ENCODE measurements at regions not wholly inside any gene's neighbourhood (a gene's known extent, or its start where the extent isn't known, plus 50 kb on each side); places are given as distances from the start of the nearest gene placed in this dataset.

DNA sequence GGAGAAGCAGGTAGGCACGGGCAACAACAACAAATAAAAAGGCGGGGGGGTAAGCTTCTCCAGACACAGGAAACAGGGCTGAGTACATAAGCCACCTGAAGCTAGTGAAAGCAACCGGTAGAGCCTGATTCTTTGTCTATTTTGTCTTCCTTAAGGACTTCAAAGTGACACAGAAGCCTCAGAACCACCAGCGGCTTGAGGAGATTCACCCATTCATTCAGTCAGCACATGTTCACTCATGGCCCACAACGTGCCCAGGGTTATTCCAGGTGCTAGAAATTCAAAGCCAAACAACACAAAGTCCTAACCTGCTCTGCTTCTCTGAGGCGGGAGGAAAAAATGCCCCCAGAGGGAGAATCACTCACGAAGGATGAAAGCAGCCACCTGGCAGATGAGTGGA is 69.3 kb upstream of the C7orf33 start:
- Histone ChIP-seq H3K4me3 (ENCODE audit: low read depth, low read length) (no peak overlapping the region), H3K4ac (ENCODE audit: low read depth, low read length) (no peak overlapping the region), H3K9me3 (ENCODE audit: insufficient read depth, low read depth, low read length) (no peaks in the 10 kb centered on the region), H4K91ac (ENCODE audit: low read depth, low read length) (peak overlapping the region; percentile 9), H4K12ac (ENCODE audit: low read depth, low read length) (no peak overlapping the region), H3K4me2 (ENCODE audit: low read length) (no peak overlapping the region), H2BK5ac (ENCODE audit: low read depth, low read length, poor library complexity) (peak overlapping the region; percentile 18), H4K8ac (ENCODE audit: low read depth, low read length) (no peak overlapping the region), H2AFZ (ENCODE audit: insufficient read depth, low read length, poor library complexity) (no peak overlapping the region), H3K27ac (ENCODE audit: low read depth, low read length) (peak overlapping the region; percentile 70), H3K79me1 (ENCODE audit: low read length) (peaks cover 4% of the 10 kb centered on the region), H2BK12ac (ENCODE audit: low read length) (no peak overlapping the region), H3K9ac (ENCODE audit: low read length) (no peak overlapping the region), H2BK120ac (ENCODE audit: insufficient read depth, low read length, poor library complexity) (peak overlapping the region; percentile 74), H3K36me3 (ENCODE audit: control insufficient read depth in 1 of 2, insufficient read depth in 2 of 2, low read length in 2 of 2) (no peaks in the 10 kb centered on the region), H2AK5ac (ENCODE audit: low read length) (no peak overlapping the region), H3K79me2 (ENCODE audit: control insufficient read depth, insufficient read depth, low read length, poor library complexity) (no peaks in the 10 kb centered on the region), H3K18ac (ENCODE audit: low read length) (no peak overlapping the region), H3K23ac (ENCODE audit: low read length) (no peak overlapping the region), H3K4me1 (ENCODE audit: control insufficient read depth in 1 of 2, insufficient read depth in 2 of 2, low read length in 2 of 2) (peaks cover 7% of the 10 kb centered on the region in 2 experiments), H3K14ac (ENCODE audit: low read length) (no peak overlapping the region), H3K27me3 (ENCODE audit: insufficient read depth, low read length) (no peaks in the 10 kb centered on the region)
- WGBS (ENCODE audit: extremely low coverage, insufficient coverage, insufficient read length) = no CpG with 5 or more reads among the region's 7 CpGs
- DNase-seq = peak; percentile 87 to 90

DNA sequence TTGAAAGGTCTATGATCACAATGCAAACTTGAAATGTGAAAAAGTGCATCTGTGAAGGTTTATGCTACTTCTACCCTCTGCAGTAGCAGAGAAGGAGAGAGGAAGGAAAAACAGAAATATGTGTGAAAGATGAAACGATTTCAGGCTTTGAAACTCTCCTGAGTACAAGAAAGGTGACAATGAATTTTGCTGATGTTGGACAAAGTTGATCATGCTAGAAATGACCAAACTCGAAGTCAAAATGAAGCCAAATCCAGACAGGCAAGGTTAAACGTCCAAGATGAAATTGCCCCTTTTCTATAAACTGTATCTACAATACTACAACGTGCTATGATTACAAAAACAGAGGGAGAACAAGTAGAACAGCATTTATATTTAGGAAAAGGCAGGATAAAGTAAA is 67.0 kb upstream of the C7orf33 start:
- no peak overlapping the region for H4K91ac ChIP-seq (ENCODE audit: low read depth, low read length)
- peaks cover 7% of the 10 kb centered on the region in 2 experiments for H3K4me1 ChIP-seq (ENCODE audit: control insufficient read depth in 1 of 2, insufficient read depth in 2 of 2, low read length in 2 of 2)
- H3K79me1 ChIP-seq (ENCODE audit: low read length) = peaks cover 2% of the 10 kb centered on the region
- no peak overlapping the region for H3K4ac ChIP-seq (ENCODE audit: low read depth, low read length)
- H3K18ac ChIP-seq (ENCODE audit: low read length) = no peak overlapping the region
- no peak overlapping the region for H2BK5ac ChIP-seq (ENCODE audit: low read depth, low read length, poor library complexity)
- no CpG with 5 or more reads among the region's 4 CpGs for WGBS (ENCODE audit: extremely low coverage, insufficient coverage, insufficient read length)
- no peak overlapping the region for H4K8ac ChIP-seq (ENCODE audit: low read depth, low read length)
- H2AFZ ChIP-seq (ENCODE audit: insufficient read depth, low read length, poor library complexity) = no peak overlapping the region
- H3K79me2 ChIP-seq (ENCODE audit: control insufficient read depth, insufficient read depth, low read length, poor library complexity) = no peaks in the 10 kb centered on the region
- no peak overlapping the region for H3K23ac ChIP-seq (ENCODE audit: low read length)
- peaks cover 1% of the 10 kb centered on the region for H3K9me3 ChIP-seq (ENCODE audit: insufficient read depth, low read depth, low read length)
- no peak overlapping the region for H3K4me2 ChIP-seq (ENCODE audit: low read length)
- no peak overlapping the region for H4K12ac ChIP-seq (ENCODE audit: low read depth, low read length)
- H3K27me3 ChIP-seq (ENCODE audit: insufficient read depth, low read length) = no peaks in the 10 kb centered on the region
- no peak overlapping the region for H3K9ac ChIP-seq (ENCODE audit: low read length)
- H3K36me3 ChIP-seq (ENCODE audit: control insufficient read depth in 1 of 2, insufficient read depth in 2 of 2, low read length in 2 of 2) = no peaks in the 10 kb centered on the region
- no peak for DNase-seq
- no peak overlapping the region for H3K4me3 ChIP-seq (ENCODE audit: low read depth, low read length)
- no peak overlapping the region for H2BK120ac ChIP-seq (ENCODE audit: insufficient read depth, low read length, poor library complexity)
- H2AK5ac ChIP-seq (ENCODE audit: low read length) = no peak overlapping the region
- H3K27ac ChIP-seq (ENCODE audit: low read depth, low read length) = no peak overlapping the region
- no peak overlapping the region for H3K14ac ChIP-seq (ENCODE audit: low read length)
- H2BK12ac ChIP-seq (ENCODE audit: low read length) = no peak overlapping the region

DNA sequence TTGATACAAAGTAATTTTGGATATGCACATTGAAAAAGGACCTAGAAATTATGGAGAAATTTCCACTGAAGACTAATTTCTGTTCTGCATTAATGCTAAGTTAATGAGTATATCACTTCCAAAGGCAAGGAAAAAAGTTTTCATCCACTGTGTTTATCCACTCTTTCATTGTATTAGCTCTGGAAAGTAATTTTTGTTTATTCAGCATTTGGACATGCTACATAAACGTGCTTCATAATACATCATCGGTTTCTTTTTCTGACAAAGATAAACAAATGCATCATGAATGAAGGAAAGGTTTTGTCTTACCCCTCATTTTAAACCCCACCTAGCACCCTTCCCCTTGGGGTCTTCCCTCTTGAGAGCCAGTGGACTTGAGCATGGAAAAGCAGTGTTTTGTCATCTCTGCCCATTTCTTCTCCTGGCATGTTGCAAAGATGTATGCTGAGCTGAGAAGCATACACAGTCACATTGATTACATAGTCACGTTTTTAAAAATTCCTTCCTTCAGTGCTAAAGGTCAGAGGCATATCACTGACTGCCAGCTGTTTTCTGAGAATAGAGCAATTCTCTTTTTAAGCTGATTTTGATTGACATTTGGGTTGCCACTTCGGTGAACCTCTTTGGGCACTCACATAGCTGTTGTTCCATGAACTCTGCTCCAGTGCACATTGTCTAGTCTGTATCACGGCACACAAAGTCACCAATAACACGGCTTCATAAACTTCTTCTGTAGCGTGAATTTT is 65.9 kb upstream of the C7orf33 start:
- H3K18ac ChIP-seq (ENCODE audit: low read length) = no peak overlapping the region
- no peak overlapping the region for H2BK12ac ChIP-seq (ENCODE audit: low read length)
- H2AK5ac ChIP-seq (ENCODE audit: low read length) = no peak overlapping the region
- no peak overlapping the region for H2BK120ac ChIP-seq (ENCODE audit: insufficient read depth, low read length, poor library complexity)
- DNase-seq = peak in 1 of 2 donors; percentile 55
- H3K4me3 ChIP-seq (ENCODE audit: low read depth, low read length) = no peak overlapping the region
- no peak overlapping the region for H4K8ac ChIP-seq (ENCODE audit: low read depth, low read length)
- H3K79me2 ChIP-seq (ENCODE audit: control insufficient read depth, insufficient read depth, low read length, poor library complexity) = no peaks in the 10 kb centered on the region
- H3K9ac ChIP-seq (ENCODE audit: low read length) = no peak overlapping the region
- peaks cover 1% of the 10 kb centered on the region for H3K9me3 ChIP-seq (ENCODE audit: insufficient read depth, low read depth, low read length)
- H2BK5ac ChIP-seq (ENCODE audit: low read depth, low read length, poor library complexity) = no peak overlapping the region
- peaks cover 7% of the 10 kb centered on the region in 2 experiments for H3K4me1 ChIP-seq (ENCODE audit: control insufficient read depth in 1 of 2, insufficient read depth in 2 of 2, low read length in 2 of 2)
- H4K91ac ChIP-seq (ENCODE audit: low read depth, low read length) = no peak overlapping the region
- no peak overlapping the region for H3K4ac ChIP-seq (ENCODE audit: low read depth, low read length)
- H3K27me3 ChIP-seq (ENCODE audit: insufficient read depth, low read length) = no peaks in the 10 kb centered on the region
- no peak overlapping the region for H3K14ac ChIP-seq (ENCODE audit: low read length)
- WGBS (ENCODE audit: extremely low coverage, insufficient coverage, insufficient read length) = no CpG with 5 or more reads among the region's 7 CpGs
- H3K79me1 ChIP-seq (ENCODE audit: low read length) = peaks cover 2% of the 10 kb centered on the region
- H3K27ac ChIP-seq (ENCODE audit: low read depth, low read length) = no peak overlapping the region
- H2AFZ ChIP-seq (ENCODE audit: insufficient read depth, low read length, poor library complexity) = no peak overlapping the region
- no peak overlapping the region for H3K4me2 ChIP-seq (ENCODE audit: low read length)
- H3K36me3 ChIP-seq (ENCODE audit: control insufficient read depth in 1 of 2, insufficient read depth in 2 of 2, low read length in 2 of 2) = no peaks in the 10 kb centered on the region
- no peak overlapping the region for H3K23ac ChIP-seq (ENCODE audit: low read length)
- H4K12ac ChIP-seq (ENCODE audit: low read depth, low read length) = no peak overlapping the region

DNA sequence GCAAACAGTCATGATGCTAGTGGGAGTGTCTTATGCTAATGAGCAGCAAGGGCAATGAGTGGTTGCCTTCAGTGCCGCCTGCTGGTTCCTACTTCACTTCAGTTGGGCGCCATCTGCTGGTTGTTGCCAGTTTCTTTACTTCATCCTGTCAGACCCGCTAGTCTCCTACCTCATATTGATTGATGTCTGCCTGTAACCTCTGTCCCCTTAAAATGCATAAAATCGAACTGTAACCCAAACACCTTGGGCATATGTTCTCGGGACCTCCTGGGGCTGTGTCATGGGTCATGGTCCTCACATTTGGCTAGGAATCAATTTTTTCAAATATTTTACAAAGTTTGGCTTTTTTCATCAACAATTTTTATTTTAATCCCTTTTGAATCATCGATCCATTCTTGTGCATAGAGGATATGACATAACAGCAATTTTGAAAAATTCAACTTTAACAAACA is 62.8 kb upstream of the C7orf33 start:
- H3K4ac ChIP-seq (ENCODE audit: low read depth, low read length) = no peak overlapping the region
- no peaks in the 10 kb centered on the region for H3K4me1 ChIP-seq (ENCODE audit: control insufficient read depth in 1 of 2, insufficient read depth in 2 of 2, low read length in 2 of 2)
- H4K12ac ChIP-seq (ENCODE audit: low read depth, low read length) = no peak overlapping the region
- H2BK12ac ChIP-seq (ENCODE audit: low read length) = no peak overlapping the region
- H2AK5ac ChIP-seq (ENCODE audit: low read length) = no peak overlapping the region
- H2BK120ac ChIP-seq (ENCODE audit: insufficient read depth, low read length, poor library complexity) = no peak overlapping the region
- H3K27me3 ChIP-seq (ENCODE audit: insufficient read depth, low read length) = no peaks in the 10 kb centered on the region
- H3K18ac ChIP-seq (ENCODE audit: low read length) = no peak overlapping the region
- no peak overlapping the region for H4K8ac ChIP-seq (ENCODE audit: low read depth, low read length)
- peak; percentile 93 to 97 for DNase-seq
- whole genome bisulfite sequencing (ENCODE audit: extremely low coverage, insufficient coverage, insufficient read length) = no CpG with 5 or more reads among the region's 6 CpGs
- no peak overlapping the region for H3K14ac ChIP-seq (ENCODE audit: low read length)
- no peak overlapping the region for H3K27ac ChIP-seq (ENCODE audit: low read depth, low read length)
- H3K9ac ChIP-seq (ENCODE audit: low read length) = no peak overlapping the region
- no peak overlapping the region for H2BK5ac ChIP-seq (ENCODE audit: low read depth, low read length, poor library complexity)
- no peak overlapping the region for H3K23ac ChIP-seq (ENCODE audit: low read length)
- no peak overlapping the region for H2AFZ ChIP-seq (ENCODE audit: insufficient read depth, low read length, poor library complexity)
- H3K9me3 ChIP-seq (ENCODE audit: insufficient read depth, low read depth, low read length) = peaks cover 1% of the 10 kb centered on the region
- H3K4me2 ChIP-seq (ENCODE audit: low read length) = no peak overlapping the region
- no peak overlapping the region for H3K4me3 ChIP-seq (ENCODE audit: low read depth, low read length)
- H3K79me2 ChIP-seq (ENCODE audit: control insufficient read depth, insufficient read depth, low read length, poor library complexity) = no peaks in the 10 kb centered on the region
- H3K36me3 ChIP-seq (ENCODE audit: control insufficient read depth in 1 of 2, insufficient read depth in 2 of 2, low read length in 2 of 2) = no peaks in the 10 kb centered on the region
- no peaks in the 10 kb centered on the region for H3K79me1 ChIP-seq (ENCODE audit: low read length)
- no peak overlapping the region for H4K91ac ChIP-seq (ENCODE audit: low read depth, low read length)

All from trophoblast cell (in vitro differentiated cells and primary cell).